ENCODE measurements at regions not wholly inside any gene's neighbourhood (a gene's known extent, or its start where the extent isn't known, plus 50 kb on each side); places are given as distances from the start of the nearest gene placed in this dataset.

DNA sequence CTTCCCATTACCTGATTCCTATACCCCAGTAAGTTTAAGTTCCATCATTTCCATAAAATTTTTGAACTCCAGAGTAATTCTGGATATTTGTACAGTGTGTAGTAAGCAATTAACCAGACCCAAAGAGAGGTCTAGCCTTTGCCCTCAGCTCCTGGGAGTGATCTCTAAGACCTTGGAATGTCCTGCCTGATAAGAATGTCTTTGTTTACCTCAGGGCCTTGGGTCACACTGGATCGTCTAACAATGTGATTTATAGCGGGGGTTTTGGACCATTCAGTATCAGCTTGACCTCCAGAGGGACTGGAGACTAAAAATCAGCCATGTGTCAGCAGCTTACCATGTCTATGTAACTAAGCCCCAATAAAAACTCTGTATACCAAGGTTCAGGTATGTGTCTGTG, 330.9 kb upstream of the PPP1R2C start:
- no peak overlapping the region for H3K4ac ChIP-seq (ENCODE audit: low read depth in 1 of 2, low read length in 2 of 2)
- no peaks in the 10 kb centered on the region for H3K79me1 ChIP-seq (replicated peaks; ENCODE audit: low read length, poor library complexity, severe bottlenecking)
- no peak overlapping the region for H3K9ac ChIP-seq (ENCODE audit: low read length)
- H2AK5ac ChIP-seq (ENCODE audit: low read length, severe bottlenecking): no peak overlapping the region
- no peak overlapping the region for H3K27ac ChIP-seq (ENCODE audit: low read length, poor library complexity, severe bottlenecking)
- H3K23ac ChIP-seq (ENCODE audit: low read length in 2 of 2): no peak overlapping the region
- no peak overlapping the region for H2AFZ ChIP-seq (ENCODE audit: low read depth, low read length)
- H2BK120ac ChIP-seq (ENCODE audit: low read depth, low read length): no peak overlapping the region
- 40% methylated on average over 2 of the region's 2 CpGs for WGBS
- H3K4me1 ChIP-seq (ENCODE audit: control insufficient read depth, insufficient read depth, low read depth, low read length): no peaks in the 10 kb centered on the region
- no peaks in the 10 kb centered on the region for H3K36me3 ChIP-seq (ENCODE audit: control insufficient read depth in 1 of 2, insufficient read depth in 2 of 2, low read depth in 1 of 2, low read length in 2 of 2)
- H3K18ac ChIP-seq (ENCODE audit: low read depth in 1 of 2, low read length in 2 of 2): no peak overlapping the region
- no peak overlapping the region for H4K91ac ChIP-seq (ENCODE audit: low read length)
- no peaks in the 10 kb centered on the region for H3K9me3 ChIP-seq (ENCODE audit: control insufficient read depth, low read length)
- no peak overlapping the region for H3K4me2 ChIP-seq (ENCODE audit: low read length, poor library complexity, severe bottlenecking)
- no peak for DNase-seq
- H2BK15ac ChIP-seq (ENCODE audit: low read depth, poor library complexity, severe bottlenecking): no peak overlapping the region
- H3K14ac ChIP-seq (ENCODE audit: low read length in 2 of 2): no peak overlapping the region
- H3K27me3 ChIP-seq (ENCODE audit: control insufficient read depth in 1 of 2, insufficient read depth in 1 of 2, low read length in 2 of 2): peaks cover 0 to 14% of the 10 kb centered on the region in 2 experiments
- no peak overlapping the region for H4K8ac ChIP-seq (ENCODE audit: low read length)
- H2BK12ac ChIP-seq (ENCODE audit: low read length in 2 of 2): no peak overlapping the region
- H2BK5ac ChIP-seq (ENCODE audit: low read depth, low read length, poor library complexity, severe bottlenecking): no peak overlapping the region
- no peak overlapping the region for H3K4me3 ChIP-seq (ENCODE audit: insufficient read depth in 1 of 2, low read depth in 1 of 2, low read length in 2 of 2)

DNA sequence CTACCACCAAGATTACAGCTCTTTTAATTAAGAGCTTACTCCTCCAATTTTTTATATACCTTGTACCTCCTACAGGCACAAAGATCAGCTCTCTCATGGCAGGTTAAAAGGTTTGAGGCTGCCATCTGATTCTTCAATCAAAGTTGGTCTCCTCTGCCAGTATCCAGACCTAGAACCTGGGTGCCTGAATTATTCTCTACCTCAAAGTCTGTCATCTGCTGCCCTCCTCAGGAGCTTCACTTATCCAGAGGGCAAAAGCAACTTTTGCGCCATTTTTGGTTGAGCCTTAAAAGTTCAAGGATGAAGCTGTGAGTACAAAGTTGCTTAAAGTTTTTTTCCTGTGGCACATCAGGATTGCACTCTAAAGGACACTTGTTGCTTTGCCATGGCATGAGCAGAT, 343.7 kb upstream of the PPP1R2C start:
- Histone ChIP-seq H2BK120ac (ENCODE audit: low read depth, low read length) (no peak overlapping the region), H3K9ac (ENCODE audit: low read length) (no peak overlapping the region), H3K27me3 (ENCODE audit: control insufficient read depth in 1 of 2, insufficient read depth in 1 of 2, low read length in 2 of 2) (peaks cover 0 to 2% of the 10 kb centered on the region in 2 experiments), H3K4me3 (ENCODE audit: insufficient read depth in 1 of 2, low read depth in 1 of 2, low read length in 2 of 2) (no peak overlapping the region), H3K4ac (ENCODE audit: low read depth in 1 of 2, low read length in 2 of 2) (no peak overlapping the region), H4K8ac (ENCODE audit: low read length) (no peak overlapping the region), H3K79me1 (replicated peaks; ENCODE audit: low read length, poor library complexity, severe bottlenecking) (no peaks in the 10 kb centered on the region), H2AK5ac (ENCODE audit: low read length, severe bottlenecking) (no peak overlapping the region), H3K23ac (ENCODE audit: low read length in 2 of 2) (no peak overlapping the region), H3K14ac (ENCODE audit: low read length in 2 of 2) (no peak overlapping the region), H3K27ac (ENCODE audit: low read length, poor library complexity, severe bottlenecking) (no peak overlapping the region), H2AFZ (ENCODE audit: low read depth, low read length) (no peak overlapping the region), H3K4me1 (ENCODE audit: control insufficient read depth, insufficient read depth, low read depth, low read length) (no peaks in the 10 kb centered on the region), H2BK5ac (ENCODE audit: low read depth, low read length, poor library complexity, severe bottlenecking) (no peak overlapping the region), H2BK12ac (ENCODE audit: low read length in 2 of 2) (no peak overlapping the region), H3K18ac (ENCODE audit: low read depth in 1 of 2, low read length in 2 of 2) (no peak overlapping the region), H3K4me2 (ENCODE audit: low read length, poor library complexity, severe bottlenecking) (no peak overlapping the region), H3K36me3 (ENCODE audit: control insufficient read depth in 1 of 2, insufficient read depth in 2 of 2, low read depth in 1 of 2, low read length in 2 of 2) (no peaks in the 10 kb centered on the region), H3K9me3 (ENCODE audit: control insufficient read depth, low read length) (no peaks in the 10 kb centered on the region), H2BK15ac (ENCODE audit: low read depth, poor library complexity, severe bottlenecking) (no peak overlapping the region), H4K91ac (ENCODE audit: low read length) (no peak overlapping the region)
- WGBS: 100% methylated on average over 1 of the region's 1 CpG
- peak; percentile 5 for DNase-seq

DNA sequence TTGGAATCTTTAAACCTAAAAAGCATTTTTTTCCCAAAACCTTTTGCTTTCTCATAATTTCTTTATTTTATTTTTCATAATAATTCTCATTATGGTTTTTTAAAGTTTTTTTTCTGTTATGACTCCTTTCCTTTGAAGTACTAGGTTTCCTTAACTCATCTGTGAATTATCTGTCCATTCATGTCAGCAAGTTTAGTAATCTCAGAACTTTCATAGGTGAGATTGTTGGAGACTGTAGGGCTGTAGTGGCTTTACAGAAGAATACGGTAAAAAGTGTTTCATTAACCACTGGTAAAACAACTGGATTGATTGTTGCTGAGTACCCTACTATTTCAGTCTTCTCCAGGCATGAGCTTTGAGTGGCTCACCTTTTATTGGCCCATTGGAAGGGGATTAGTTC, 361.7 kb upstream of the PPP1R2C start:
- no peak overlapping the region for H4K91ac ChIP-seq (ENCODE audit: low read length)
- no peak overlapping the region for H3K4ac ChIP-seq (ENCODE audit: low read depth in 1 of 2, low read length in 2 of 2)
- no peaks in the 10 kb centered on the region for H3K9me3 ChIP-seq (ENCODE audit: control insufficient read depth, low read length)
- H2BK5ac ChIP-seq (ENCODE audit: low read depth, low read length, poor library complexity, severe bottlenecking): no peak overlapping the region
- no peaks in the 10 kb centered on the region for H3K4me1 ChIP-seq (ENCODE audit: control insufficient read depth, insufficient read depth, low read depth, low read length)
- H2AK5ac ChIP-seq (ENCODE audit: low read length, severe bottlenecking): no peak overlapping the region
- H3K79me1 ChIP-seq (replicated peaks; ENCODE audit: low read length, poor library complexity, severe bottlenecking): no peaks in the 10 kb centered on the region
- H3K14ac ChIP-seq (ENCODE audit: low read length in 2 of 2): no peak overlapping the region
- no peak overlapping the region for H2BK120ac ChIP-seq (ENCODE audit: low read depth, low read length)
- H2BK15ac ChIP-seq (ENCODE audit: low read depth, poor library complexity, severe bottlenecking): no peak overlapping the region
- no peak overlapping the region for H3K4me2 ChIP-seq (ENCODE audit: low read length, poor library complexity, severe bottlenecking)
- no peaks in the 10 kb centered on the region for H3K27me3 ChIP-seq (ENCODE audit: control insufficient read depth in 1 of 2, insufficient read depth in 1 of 2, low read length in 2 of 2)
- no peaks in the 10 kb centered on the region for H3K36me3 ChIP-seq (ENCODE audit: control insufficient read depth in 1 of 2, insufficient read depth in 2 of 2, low read depth in 1 of 2, low read length in 2 of 2)
- DNase-seq: no peak
- H3K27ac ChIP-seq (ENCODE audit: low read length, poor library complexity, severe bottlenecking): no peak overlapping the region
- H3K23ac ChIP-seq (ENCODE audit: low read length in 2 of 2): no peak overlapping the region
- no peak overlapping the region for H2BK12ac ChIP-seq (ENCODE audit: low read length in 2 of 2)
- H4K8ac ChIP-seq (ENCODE audit: low read length): no peak overlapping the region
- no peak overlapping the region for H3K4me3 ChIP-seq (ENCODE audit: insufficient read depth in 1 of 2, low read depth in 1 of 2, low read length in 2 of 2)
- WGBS: no CpG with 5 or more reads among the region's 1 CpG
- H2AFZ ChIP-seq (ENCODE audit: low read depth, low read length): no peak overlapping the region
- H3K18ac ChIP-seq (ENCODE audit: low read depth in 1 of 2, low read length in 2 of 2): no peak overlapping the region
- H3K9ac ChIP-seq (ENCODE audit: low read length): no peak overlapping the region

DNA sequence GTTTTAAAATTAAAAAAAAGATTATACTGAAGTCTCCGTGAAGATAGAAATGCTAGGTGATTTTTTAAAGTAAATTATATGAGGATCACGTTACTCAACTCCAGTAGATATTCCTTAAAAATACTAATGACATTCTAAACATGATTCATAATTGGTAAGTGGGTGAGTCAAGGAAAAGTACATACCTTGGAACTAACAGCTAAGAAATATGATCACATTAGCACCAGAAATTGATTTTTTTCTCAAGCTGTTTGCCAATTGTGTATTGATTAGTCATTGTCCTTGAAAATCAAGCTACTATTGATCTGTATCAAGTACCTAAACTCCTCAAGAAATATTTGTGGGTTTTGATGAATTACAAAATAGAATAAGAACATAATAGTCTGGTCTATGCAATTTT, 362.6 kb upstream of the PPP1R2C start:
- H3K9ac ChIP-seq (ENCODE audit: low read length): no peak overlapping the region
- H2BK120ac ChIP-seq (ENCODE audit: low read depth, low read length): no peak overlapping the region
- no peak overlapping the region for H2BK5ac ChIP-seq (ENCODE audit: low read depth, low read length, poor library complexity, severe bottlenecking)
- H2BK15ac ChIP-seq (ENCODE audit: low read depth, poor library complexity, severe bottlenecking): no peak overlapping the region
- H4K91ac ChIP-seq (ENCODE audit: low read length): no peak overlapping the region
- H2AK5ac ChIP-seq (ENCODE audit: low read length, severe bottlenecking): no peak overlapping the region
- no peak for DNase-seq
- H2BK12ac ChIP-seq (ENCODE audit: low read length in 2 of 2): no peak overlapping the region
- no peak overlapping the region for H3K4me3 ChIP-seq (ENCODE audit: insufficient read depth in 1 of 2, low read depth in 1 of 2, low read length in 2 of 2)
- H3K14ac ChIP-seq (ENCODE audit: low read length in 2 of 2): no peak overlapping the region
- no peak overlapping the region for H3K18ac ChIP-seq (ENCODE audit: low read depth in 1 of 2, low read length in 2 of 2)
- no peaks in the 10 kb centered on the region for H3K79me1 ChIP-seq (replicated peaks; ENCODE audit: low read length, poor library complexity, severe bottlenecking)
- no peak overlapping the region for H2AFZ ChIP-seq (ENCODE audit: low read depth, low read length)
- no peak overlapping the region for H3K4me2 ChIP-seq (ENCODE audit: low read length, poor library complexity, severe bottlenecking)
- H3K27ac ChIP-seq (ENCODE audit: low read length, poor library complexity, severe bottlenecking): no peak overlapping the region
- no peaks in the 10 kb centered on the region for H3K27me3 ChIP-seq (ENCODE audit: control insufficient read depth in 1 of 2, insufficient read depth in 1 of 2, low read length in 2 of 2)
- no peaks in the 10 kb centered on the region for H3K36me3 ChIP-seq (ENCODE audit: control insufficient read depth in 1 of 2, insufficient read depth in 2 of 2, low read depth in 1 of 2, low read length in 2 of 2)
- WGBS: no CpG with 5 or more reads among the region's 2 CpGs
- no peaks in the 10 kb centered on the region for H3K9me3 ChIP-seq (ENCODE audit: control insufficient read depth, low read length)
- no peak overlapping the region for H3K4ac ChIP-seq (ENCODE audit: low read depth in 1 of 2, low read length in 2 of 2)
- H3K23ac ChIP-seq (ENCODE audit: low read length in 2 of 2): no peak overlapping the region
- H3K4me1 ChIP-seq (ENCODE audit: control insufficient read depth, insufficient read depth, low read depth, low read length): no peaks in the 10 kb centered on the region
- no peak overlapping the region for H4K8ac ChIP-seq (ENCODE audit: low read length)
